HL-60 (cell line): ENCODE measurements at regions not wholly inside any gene's neighbourhood (a gene's known extent, or its start where the extent isn't known, plus 50 kb on each side); places are given as distances from the start of the nearest gene placed in this dataset.

Experiments
- DNase-seq, 2 experiments: peaks; one replicate each; pipeline ENCODE4 v3.0.0-alpha.2; 2010 to 2020; ENCODE audit warnings: low read depth in 1 of 2, low spot score in 1 of 2
- H3K27ac ChIP-seq: fragments of 250-450 bp; sonication (Bioruptor Pico); replicated peaks from 2 replicates; pipeline ENCODE4 v1.5.1; 2020; ENCODE audit warnings: mild to moderate bottlenecking, moderate library complexity
- H3K27me3 ChIP-seq: fragments of 250-450 bp; sonication (Bioruptor Pico); 2 replicates; pipeline ENCODE4 v1.5.1; 2021; ENCODE audit warnings: mild to moderate bottlenecking, moderate library complexity; ENCODE audit not compliant: insufficient read depth, poor library complexity, severe bottlenecking
- H3K4me3 ChIP-seq: replicated peaks from 2 replicates; pipeline ENCODE4 v1.5.1; 2011; ENCODE audit warnings: mild to moderate bottlenecking, control low read depth, low read length; ENCODE audit not compliant: insufficient read depth
- GABPA ChIP-seq: IDR thresholded peaks from 2 replicates; pipeline ENCODE4 v1.6.1; 2012; ENCODE audit warnings: low read depth
- POLR2AphosphoS5 ChIP-seq: IDR thresholded peaks from 2 replicates; pipeline ENCODE4 v1.6.1; 2012; ENCODE audit warnings: low read depth
- SPI1 ChIP-seq: IDR thresholded peaks from 2 replicates; pipeline ENCODE4 v1.6.1; 2012; ENCODE audit warnings: low read depth, mild to moderate bottlenecking, borderline replicate concordance
- TF ChIP-seq, protein P1 (sequence below): IDR thresholded peaks from one replicate; pipeline ENCODE4 v1.5.1; 2011; ENCODE audit warnings: low read length, control low read depth, inconsistent platforms; ENCODE audit not compliant: insufficient read depth
- TF ChIP-seq, protein P2 (sequence below): IDR thresholded peaks from 2 replicates; pipeline ENCODE4 v1.6.1; 2012; ENCODE audit warnings: low read depth; ENCODE audit not compliant: insufficient replicate concordance

DNA sequence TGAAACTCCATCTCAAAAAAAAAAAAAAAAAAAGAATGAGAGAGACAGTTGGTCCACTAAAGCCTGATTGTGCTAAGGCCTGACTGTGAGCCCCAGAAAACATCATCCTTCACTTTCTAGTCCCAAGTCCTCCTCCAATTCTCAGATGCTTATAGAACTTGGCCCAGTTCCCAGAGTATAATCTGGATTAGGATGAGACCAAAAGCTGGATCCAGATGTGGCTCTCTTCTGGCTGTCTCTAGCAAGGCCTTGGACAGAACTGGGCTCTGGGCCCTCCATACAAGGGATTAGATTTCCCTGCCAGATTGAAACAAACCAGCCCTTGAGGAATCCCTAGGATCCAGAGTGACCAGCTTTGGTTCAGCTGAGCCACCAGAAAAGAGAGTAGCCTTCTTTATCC lies 98.4 kb upstream of the ZNF366 start:
- no peaks in the 10 kb centered on the region for H3K27me3 ChIP-seq
- H3K4me3 ChIP-seq, result no peak overlapping the region
- TF ChIP-seq SPI1, result no peak
- TF ChIP-seq, protein P1, sequence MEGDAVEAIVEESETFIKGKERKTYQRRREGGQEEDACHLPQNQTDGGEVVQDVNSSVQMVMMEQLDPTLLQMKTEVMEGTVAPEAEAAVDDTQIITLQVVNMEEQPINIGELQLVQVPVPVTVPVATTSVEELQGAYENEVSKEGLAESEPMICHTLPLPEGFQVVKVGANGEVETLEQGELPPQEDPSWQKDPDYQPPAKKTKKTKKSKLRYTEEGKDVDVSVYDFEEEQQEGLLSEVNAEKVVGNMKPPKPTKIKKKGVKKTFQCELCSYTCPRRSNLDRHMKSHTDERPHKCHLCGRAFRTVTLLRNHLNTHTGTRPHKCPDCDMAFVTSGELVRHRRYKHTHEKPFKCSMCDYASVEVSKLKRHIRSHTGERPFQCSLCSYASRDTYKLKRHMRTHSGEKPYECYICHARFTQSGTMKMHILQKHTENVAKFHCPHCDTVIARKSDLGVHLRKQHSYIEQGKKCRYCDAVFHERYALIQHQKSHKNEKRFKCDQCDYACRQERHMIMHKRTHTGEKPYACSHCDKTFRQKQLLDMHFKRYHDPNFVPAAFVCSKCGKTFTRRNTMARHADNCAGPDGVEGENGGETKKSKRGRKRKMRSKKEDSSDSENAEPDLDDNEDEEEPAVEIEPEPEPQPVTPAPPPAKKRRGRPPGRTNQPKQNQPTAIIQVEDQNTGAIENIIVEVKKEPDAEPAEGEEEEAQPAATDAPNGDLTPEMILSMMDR, result no peak
- no peak for TF ChIP-seq POLR2AphosphoS5
- TF ChIP-seq, protein P2, sequence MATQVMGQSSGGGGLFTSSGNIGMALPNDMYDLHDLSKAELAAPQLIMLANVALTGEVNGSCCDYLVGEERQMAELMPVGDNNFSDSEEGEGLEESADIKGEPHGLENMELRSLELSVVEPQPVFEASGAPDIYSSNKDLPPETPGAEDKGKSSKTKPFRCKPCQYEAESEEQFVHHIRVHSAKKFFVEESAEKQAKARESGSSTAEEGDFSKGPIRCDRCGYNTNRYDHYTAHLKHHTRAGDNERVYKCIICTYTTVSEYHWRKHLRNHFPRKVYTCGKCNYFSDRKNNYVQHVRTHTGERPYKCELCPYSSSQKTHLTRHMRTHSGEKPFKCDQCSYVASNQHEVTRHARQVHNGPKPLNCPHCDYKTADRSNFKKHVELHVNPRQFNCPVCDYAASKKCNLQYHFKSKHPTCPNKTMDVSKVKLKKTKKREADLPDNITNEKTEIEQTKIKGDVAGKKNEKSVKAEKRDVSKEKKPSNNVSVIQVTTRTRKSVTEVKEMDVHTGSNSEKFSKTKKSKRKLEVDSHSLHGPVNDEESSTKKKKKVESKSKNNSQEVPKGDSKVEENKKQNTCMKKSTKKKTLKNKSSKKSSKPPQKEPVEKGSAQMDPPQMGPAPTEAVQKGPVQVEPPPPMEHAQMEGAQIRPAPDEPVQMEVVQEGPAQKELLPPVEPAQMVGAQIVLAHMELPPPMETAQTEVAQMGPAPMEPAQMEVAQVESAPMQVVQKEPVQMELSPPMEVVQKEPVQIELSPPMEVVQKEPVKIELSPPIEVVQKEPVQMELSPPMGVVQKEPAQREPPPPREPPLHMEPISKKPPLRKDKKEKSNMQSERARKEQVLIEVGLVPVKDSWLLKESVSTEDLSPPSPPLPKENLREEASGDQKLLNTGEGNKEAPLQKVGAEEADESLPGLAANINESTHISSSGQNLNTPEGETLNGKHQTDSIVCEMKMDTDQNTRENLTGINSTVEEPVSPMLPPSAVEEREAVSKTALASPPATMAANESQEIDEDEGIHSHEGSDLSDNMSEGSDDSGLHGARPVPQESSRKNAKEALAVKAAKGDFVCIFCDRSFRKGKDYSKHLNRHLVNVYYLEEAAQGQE, result no peak
- TF ChIP-seq GABPA, result no peak
- DNase-seq, result no peak
- H3K27ac ChIP-seq, result no peak overlapping the region

DNA sequence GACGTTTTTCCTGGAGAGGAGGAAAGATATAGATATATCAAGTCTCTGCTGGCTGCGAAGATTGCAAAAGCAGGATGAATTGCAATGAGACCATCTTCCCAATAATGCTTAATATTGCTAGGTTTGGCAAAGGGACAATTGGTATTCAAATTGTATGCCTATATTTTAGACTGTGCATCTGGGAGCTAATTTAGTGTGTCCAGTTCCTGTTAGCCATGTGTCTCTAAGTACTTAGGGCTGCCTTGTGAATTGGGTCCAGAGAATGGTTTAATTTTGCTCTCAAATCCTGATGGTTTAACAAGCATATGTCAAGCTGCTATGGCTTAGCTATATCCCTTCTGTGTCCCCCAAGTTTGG lies 97.6 kb upstream of the ZNF366 start:
- no peak for TF ChIP-seq POLR2AphosphoS5
- no peak for TF ChIP-seq GABPA
- TF ChIP-seq, protein P1, result no peak
- TF ChIP-seq, protein P2, result no peak
- TF ChIP-seq SPI1, result no peak
- H3K27ac ChIP-seq, result no peak overlapping the region

DNA sequence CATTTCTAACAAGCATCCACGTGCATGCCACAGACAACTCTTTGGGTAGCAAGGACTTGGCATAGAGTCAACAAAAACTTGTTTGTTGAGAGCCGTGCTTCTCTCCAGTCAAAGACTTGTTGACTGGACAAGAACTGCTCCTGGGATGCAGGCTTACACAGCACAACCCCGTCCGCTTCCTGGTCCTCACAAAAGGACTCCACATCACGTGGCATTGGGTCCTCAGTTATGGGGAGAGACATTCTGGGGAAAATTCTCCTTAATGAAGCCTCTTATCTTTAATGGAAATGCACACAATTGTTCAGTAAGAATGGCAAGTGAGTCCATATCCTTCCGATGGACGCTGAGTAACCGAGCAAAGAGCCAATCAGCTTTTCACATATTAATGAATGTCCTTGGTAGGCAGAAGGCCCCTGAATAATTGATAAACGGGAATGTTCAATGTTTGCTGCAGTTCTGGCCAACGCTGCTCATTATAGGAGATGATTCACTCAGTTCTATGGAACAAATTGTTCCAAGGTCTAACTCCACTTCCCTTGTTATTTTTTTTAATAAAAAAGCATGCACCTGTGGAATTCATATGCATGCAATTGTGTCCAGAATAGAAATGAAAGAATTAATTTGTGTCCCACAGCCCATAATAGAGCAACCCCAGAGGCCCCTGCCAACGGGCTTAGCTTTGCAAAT lies 97.0 kb upstream of the ZNF366 start:
- TF ChIP-seq GABPA (no peak), POLR2AphosphoS5 (no peak), SPI1 (no peak)
- TF ChIP-seq, protein P2, result no peak
- TF ChIP-seq, protein P1, result no peak
- Histone ChIP-seq H3K27me3 (no peaks in the 10 kb centered on the region), H3K27ac (no peak overlapping the region), H3K4me3 (no peak overlapping the region)
- no peak for DNase-seq

More for the DNA sequence above, 97.6 kb upstream of the ZNF366 start:
- Histone ChIP-seq H3K4me3 (no peak overlapping the region), H3K27me3 (no peaks in the 10 kb centered on the region)
- no peak for DNase-seq
